ENCODE measurements at regions not wholly inside any gene's neighbourhood (a gene's known extent, or its start where the extent isn't known, plus 50 kb on each side); places are given as distances from the start of the nearest gene placed in this dataset.

DNA sequence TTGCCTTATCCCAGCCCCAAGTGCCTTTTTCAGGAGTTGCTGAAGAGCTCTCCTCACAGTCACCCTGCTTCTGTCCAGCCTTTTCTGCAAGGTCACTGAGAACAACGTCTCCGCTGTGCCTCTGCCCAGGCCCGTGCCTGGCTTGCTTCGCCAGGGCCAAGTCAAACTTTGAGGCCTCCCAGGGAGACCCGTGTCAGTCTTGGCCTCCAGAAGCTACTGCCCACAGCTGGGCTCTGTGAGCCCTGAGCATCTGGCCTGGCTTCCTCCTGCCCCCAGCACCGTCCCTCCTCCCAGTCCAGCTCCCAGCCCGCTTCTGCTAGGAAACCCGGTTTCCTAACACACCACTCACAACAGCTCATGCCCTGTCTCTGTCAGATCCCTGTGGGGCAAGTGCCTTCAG, 165.9 kb downstream of the TEX29 start:
- TF ChIP-seq, protein P1, sequence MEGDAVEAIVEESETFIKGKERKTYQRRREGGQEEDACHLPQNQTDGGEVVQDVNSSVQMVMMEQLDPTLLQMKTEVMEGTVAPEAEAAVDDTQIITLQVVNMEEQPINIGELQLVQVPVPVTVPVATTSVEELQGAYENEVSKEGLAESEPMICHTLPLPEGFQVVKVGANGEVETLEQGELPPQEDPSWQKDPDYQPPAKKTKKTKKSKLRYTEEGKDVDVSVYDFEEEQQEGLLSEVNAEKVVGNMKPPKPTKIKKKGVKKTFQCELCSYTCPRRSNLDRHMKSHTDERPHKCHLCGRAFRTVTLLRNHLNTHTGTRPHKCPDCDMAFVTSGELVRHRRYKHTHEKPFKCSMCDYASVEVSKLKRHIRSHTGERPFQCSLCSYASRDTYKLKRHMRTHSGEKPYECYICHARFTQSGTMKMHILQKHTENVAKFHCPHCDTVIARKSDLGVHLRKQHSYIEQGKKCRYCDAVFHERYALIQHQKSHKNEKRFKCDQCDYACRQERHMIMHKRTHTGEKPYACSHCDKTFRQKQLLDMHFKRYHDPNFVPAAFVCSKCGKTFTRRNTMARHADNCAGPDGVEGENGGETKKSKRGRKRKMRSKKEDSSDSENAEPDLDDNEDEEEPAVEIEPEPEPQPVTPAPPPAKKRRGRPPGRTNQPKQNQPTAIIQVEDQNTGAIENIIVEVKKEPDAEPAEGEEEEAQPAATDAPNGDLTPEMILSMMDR (IDR thresholded peaks at IDR 0.05): no peak

DNA sequence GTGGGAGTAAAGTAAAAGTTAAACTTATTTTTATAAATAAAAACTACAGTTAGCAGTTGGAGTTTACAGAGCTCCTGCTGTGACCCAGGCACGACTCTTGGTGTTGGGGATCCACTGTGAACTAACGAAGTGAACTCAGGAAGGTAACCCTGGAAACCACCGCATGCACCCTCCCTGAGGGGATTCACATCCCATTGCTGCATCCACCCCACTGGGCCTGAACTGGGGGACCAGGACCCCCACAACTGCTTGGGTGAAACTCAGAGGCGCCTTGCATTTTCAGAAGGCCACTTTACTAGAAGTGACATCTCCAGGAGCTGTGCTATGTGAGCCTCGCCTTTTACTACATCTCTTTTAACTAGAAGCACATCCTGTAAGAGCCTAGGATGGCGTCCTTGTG, 166.4 kb downstream of the TEX29 start:
- TF ChIP-seq, protein P1 (IDR thresholded peaks at IDR 0.05): no peak

DNA sequence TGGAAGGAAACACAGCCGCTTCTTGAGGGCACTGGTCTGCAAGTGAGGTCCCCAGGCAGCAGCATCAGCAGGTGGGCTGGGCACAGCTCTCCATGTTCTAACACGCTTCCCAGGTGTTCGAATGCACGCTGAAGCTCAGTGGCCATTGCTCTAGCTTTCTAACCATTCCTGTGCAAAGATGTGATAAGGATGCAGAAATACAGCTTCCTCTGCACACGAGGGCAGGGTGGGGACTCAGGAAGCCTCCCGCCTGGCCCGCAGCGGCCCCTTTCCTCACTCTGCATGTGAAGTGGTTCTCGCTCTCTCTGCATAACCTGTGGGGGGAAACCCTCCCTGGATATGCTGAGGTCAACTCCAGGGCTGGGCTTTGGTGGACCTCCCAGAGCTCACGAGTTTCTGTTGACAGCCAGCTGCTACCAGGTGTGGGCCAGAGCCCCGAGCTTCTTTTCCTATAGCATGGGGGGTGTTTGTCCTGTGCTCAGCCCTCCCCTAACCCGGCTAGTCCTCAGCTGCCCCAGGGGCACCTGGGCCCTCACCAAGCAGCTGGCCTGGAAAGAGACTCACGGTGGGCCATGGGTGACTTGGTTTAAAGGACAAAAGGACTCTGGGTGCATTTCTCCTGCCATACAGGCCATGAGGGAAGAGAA, 168.2 kb downstream of the TEX29 start:
- TF ChIP-seq, protein P1 (IDR thresholded peaks at IDR 0.05): no peak

DNA sequence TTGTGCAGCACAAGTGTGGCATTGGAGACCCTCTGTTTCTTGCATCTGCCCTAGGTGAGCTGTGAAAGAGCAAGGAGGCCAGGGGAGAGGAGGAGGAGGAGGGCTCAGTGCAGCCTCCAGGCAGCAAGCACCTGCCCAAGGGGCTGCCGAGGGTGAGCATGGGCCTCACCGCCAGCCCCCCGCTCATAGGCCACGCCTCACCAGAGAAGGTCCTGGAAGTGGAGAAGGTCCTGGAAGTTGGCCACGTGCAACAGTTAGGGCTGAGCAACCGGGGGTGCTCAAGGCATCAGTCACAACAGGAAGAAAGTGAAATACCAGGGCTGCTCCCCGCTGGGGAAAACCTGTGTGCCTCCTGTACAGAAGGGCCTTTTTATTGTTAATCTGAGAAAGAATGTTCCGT, 168.9 kb downstream of the TEX29 start:
- TF ChIP-seq, protein P1 (IDR thresholded peaks at IDR 0.05): no peak

DNA sequence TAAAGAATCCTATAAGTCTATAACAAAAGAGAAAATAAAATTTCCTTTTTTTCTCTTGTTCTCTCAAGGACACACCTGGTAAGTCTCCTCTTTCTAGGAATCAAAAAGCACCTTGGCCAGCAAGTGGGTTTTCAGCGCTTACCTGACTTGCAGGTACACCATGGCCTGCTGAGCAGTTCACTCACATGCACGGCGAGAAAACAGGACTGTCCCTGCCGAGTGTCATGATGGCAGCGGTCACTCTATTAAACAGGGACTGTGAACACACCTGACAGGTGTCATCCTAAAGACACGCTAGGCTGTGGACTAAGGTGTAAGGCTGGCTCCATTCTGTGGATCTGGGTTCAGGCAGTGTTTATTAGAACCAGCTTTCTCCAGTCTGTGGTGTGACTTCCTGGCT, 170.2 kb downstream of the TEX29 start:
- TF ChIP-seq, protein P1 (IDR thresholded peaks at IDR 0.05): no peak

DNA sequence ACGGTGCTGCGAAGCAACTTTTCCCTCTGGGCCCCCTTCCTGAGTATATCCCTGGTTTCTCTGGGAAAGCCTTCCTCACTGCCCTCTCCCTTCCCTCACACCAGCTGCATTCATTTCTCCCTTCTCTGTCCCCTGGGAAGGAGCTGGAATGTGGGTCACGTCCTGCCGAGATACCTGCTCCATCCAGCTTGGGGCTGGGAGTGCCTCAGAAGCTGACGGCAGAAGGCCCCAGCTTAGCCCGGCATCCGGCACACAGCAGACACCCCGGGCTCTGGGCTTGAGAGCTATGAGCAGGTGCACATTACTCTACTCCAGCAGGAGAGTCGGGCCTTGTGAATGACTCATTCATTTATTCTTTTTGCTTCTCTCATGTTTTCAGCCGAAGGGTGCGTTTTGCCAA, 170.6 kb downstream of the TEX29 start:
- TF ChIP-seq, protein P1 (IDR thresholded peaks at IDR 0.05): no peak

DNA sequence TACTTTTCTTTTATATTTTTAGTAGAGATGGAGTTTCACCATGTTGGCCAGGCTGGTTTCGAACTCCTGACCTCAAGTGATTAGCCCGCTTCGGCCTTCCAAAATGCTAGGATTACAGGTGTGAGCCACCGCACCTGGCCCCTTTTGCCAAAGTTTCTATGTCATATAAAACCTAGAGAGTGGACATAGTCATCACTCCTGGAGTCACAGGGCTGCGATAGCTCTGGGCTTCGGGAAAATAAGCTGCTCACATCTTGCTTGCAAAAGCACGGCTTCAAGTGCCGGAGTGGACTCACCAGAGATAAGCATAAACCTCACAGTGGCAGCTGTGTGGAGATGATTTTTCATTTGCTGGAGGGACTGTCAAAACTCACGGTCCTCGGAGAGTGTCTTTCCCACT, 171.2 kb downstream of the TEX29 start:
- TF ChIP-seq, protein P1 (IDR thresholded peaks at IDR 0.05): no peak
